Endothelial cell of hepatic sinusoid (primary cell): ENCODE measurements at regions not wholly inside any gene's neighbourhood (a gene's known extent, or its start where the extent isn't known, plus 50 kb on each side); places are given as distances from the start of the nearest gene placed in this dataset.

Experiments
- in situ Hi-C: cut with HindIII; loops from 2 replicates; pipeline ENCODE4 v1.10.0; 2017; ENCODE audit warnings: low sequenced_read_pairs

- in situ Hi-C loops, result no loop called here
Measured at GRCh38 chr9:100933656-100934055, 94.9 kb upstream of the PLPPR1 start.

DNA sequence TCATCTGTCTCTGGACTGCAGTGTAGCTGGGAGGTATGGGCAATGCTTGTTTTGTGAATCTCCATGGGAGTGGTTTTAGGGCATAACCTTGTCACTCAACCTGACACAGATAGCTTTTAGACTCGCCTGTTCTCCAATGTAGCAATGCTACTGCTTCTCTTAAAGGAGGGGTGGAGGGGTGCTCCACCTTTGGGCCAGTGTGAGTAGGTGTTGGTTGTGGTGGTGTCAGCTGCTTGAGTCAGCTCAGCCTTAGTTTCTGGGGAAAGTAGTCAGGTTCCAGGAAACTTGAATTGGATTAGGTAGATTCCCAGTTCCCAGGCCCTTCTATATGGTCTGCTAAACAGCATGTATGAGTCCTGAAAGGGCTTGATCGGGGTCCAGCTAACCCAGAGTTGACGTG, 91.1 kb upstream of the PLPPR1 start:
- in situ Hi-C loops, result no loop called here

GRCh38 chr9:100938507-100938906, 90.0 kb upstream of the PLPPR1 start:
- in situ Hi-C loops, result no loop called here

- in situ Hi-C loops, result no loop called here
Measured at GRCh38 chr9:100939636-100940035, 88.9 kb upstream of the PLPPR1 start.

GRCh38 chr9:100959226-100959625, 69.3 kb upstream of the PLPPR1 start:
- in situ Hi-C loops, result no loop called here
